Renal cortical epithelial cell (primary cell): ENCODE measurements at regions not wholly inside any gene's neighbourhood (a gene's known extent, or its start where the extent isn't known, plus 50 kb on each side); places are given as distances from the start of the nearest gene placed in this dataset.
"Not testable (repeated sequence)": the region's sequence is repeated elsewhere in the genome, so short reads cannot be mapped to it uniquely, and the experiment has no call there.

Experiments
- DNase-seq: peaks from one replicate; pipeline ENCODE4 v3.0.0-alpha.2; 2011; ENCODE audit warnings: low read depth

DNA sequence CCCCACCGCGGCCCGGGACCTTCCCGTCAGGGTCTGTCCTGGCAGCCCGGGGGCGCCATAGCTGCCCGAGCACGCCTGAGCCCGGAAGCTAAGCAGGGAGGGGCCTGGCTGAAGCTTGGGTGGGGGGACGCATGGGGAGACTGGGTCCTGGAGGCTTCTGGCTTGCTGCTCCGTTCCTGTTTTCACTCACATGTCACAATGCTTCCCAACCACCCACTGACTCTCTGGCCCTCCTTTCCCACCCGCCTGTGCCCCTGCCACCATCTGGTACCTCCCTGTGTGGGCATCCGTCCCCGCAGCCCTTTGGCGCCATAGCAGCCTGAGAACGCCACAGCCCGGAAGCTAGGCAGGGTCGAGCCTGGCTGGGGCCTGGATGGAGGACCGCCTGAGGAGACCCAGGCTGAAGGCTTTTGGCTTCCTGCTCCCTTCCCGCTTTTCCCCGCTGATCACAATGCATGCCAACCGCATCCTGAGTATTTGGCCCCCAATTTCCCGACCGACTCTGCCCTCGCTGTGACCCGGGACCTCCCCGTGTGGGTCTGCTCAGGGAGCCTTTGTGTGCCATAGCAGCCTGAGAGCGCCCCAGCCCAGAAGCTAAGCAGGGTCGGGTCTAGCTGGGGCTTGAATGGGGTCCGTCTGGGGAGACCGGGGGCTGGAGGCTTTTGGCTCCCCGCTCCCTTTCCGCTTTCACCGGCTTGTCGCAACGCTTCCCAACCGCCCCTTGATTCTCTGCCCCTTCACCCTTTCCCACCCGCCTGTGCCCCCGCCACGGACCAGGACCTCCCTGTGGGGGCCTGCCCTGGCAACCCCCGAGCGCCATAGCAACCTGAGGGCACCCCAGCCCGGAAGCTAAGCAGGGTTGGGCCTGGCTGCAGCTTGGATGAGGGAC lies 2290.1 kb downstream of the TP53TG3F start:
- DNase-seq: no peak

DNA sequence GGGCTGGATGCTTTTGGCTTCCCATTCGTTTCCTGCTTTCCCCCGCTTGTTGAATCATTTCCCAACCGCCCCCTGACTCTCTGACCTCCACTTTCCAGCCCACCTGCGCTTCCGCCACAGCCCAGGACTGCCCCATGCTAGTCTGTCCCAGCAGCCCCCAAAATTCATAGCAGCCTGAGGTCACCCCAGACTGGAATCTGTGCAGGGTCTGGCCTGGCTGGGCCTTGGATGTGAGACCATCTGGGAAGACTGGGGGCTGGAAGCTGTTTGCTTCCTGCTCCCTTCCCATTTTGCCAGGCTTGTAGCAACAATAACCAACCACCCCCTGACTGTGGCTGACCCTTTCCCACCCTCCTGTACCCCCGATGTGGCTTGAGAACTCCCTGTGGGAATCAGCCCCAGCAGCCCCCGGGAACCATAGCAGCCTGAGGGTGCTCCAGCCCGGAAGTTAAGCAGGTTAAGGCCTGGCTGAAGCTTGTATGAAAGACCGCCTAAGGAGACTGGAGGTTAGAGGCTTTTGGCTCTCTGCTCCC lies 2290.8 kb downstream of the TP53TG3F start:
- no peak for DNase-seq

DNA sequence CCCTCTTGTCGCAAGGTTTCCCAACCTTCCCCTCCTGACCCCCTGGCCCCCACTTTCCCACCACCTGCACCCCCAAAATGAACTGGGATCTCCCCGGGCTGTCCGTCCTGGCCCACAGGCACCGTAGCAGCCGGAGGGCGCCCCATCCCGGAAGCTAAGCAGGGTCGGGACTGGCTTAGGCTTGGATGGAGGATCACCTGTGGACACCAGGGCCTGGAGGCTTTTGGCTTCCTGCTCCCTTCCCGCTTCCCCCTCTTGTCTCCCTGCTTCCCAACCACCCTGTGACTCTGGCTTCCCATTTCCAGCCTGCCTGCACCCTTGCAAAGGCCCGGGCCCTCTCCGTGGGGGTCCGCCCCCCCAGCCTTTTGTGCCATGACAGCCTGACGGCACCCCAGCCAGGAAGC lies 2291.3 kb downstream of the TP53TG3F start:
- no peak for DNase-seq

DNA sequence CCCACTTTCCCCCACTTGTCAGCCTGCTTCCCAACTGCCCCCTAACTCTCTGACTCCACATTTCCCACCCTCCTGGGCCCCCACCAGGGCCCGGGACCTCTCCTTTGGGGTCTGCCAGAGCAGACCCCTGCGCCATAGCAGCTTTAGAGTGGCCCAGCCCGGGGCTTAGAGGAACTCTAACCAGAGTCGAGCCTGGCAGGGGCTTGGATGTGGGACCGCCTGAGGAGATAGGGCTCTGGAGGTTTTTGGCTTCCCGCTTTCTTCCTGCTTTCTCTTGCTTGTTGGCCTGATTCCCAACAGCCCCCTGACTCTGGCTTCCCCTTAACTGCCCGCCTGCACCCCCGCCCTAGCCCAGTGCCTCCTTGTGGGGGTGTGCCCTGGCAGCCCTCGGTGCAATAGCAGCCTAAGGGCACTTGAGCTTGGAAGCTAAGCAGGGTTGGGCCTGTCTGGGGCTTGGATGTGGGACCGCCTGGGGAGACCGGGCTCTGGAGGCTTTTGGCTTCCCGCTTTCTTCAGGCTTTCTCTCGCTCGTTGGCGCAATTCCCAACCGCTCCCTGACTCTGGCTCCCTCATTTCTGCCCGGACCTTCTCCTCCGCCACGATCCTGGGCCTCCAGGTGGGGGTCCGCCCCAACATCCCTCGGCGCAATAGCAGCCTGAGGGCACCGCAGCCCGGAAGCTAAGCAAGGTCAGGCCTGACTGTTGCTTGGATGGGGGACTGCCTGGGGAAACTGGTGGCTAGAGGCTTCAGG lies 2292.0 kb downstream of the TP53TG3F start:
- DNase-seq: no peak

DNA sequence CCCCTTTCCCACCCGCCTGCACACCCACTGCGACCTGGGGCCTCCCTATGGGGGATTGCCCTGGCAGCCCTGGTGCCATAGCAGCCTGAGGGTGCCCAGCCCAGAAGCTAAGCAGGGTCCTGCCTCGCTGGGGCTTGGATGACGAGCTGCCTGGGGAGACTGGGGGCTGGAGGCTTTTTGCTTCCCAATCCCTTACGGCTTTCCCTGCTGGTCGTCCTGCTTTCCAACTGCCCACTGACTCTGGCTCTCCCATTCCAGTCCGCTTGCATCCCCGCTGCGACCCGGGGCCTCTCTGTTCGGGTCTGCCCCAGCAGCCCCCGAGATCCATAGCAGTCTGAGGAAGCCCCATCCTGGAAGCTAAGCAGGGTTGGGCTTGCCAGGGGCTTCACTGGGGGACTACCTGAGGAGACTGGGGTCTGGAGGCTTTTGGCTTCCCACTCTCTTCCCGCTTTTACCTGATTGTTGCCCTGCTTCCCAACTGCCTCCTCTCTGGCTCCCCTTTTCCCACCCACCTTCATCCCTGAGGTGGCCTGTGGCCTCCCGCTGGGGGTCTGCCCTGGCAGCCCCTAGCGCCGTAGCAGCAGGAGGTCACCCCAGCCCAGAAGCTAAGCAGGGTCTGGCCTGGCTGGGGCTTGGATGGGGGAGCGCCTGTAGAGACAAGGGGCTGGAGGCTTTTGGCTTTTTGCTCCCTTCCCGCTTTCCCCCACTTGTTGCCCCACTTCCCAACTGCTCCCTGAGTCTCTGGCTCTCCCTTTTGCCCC lies 2292.8 kb downstream of the TP53TG3F start:
- no peak for DNase-seq

DNA sequence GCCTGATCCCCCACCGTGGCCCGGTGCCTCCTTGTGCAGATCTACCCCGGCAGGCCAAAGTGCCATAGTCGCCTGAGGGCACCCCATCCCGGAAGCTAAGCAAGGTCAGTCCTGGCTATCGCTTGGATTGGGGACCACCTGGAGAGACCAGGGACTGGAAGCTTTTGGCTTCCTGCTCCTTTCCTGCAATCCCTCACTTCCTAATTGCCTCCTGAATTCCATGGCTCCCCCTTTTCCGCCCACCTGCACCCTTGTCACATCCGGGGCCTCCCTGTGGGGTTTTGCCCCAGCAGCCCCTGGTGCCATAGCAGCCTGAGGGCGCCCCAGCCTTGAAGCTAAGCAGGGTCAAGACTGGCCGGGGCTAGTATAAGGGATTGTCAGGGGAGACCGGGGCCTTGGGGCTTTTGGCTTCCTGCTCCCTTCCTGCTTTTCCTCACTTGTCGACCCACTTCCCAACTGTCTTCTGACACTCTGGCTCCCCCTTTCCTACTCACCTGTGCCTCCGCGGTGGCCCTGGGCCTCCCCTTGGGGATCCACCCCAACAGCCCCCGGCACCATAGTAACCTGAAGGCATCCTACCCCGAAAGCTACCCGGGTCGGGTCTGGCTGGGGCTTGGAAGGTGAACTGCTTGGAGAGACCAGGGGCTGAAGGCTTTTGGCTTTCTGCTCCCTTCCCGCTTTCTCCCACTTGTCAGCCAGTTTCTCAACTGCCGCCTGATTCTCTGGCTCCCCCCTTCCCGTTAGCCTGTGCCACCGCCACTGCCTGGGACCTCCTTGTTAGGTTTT lies 2293.6 kb downstream of the TP53TG3F start:
- no peak for DNase-seq

DNA sequence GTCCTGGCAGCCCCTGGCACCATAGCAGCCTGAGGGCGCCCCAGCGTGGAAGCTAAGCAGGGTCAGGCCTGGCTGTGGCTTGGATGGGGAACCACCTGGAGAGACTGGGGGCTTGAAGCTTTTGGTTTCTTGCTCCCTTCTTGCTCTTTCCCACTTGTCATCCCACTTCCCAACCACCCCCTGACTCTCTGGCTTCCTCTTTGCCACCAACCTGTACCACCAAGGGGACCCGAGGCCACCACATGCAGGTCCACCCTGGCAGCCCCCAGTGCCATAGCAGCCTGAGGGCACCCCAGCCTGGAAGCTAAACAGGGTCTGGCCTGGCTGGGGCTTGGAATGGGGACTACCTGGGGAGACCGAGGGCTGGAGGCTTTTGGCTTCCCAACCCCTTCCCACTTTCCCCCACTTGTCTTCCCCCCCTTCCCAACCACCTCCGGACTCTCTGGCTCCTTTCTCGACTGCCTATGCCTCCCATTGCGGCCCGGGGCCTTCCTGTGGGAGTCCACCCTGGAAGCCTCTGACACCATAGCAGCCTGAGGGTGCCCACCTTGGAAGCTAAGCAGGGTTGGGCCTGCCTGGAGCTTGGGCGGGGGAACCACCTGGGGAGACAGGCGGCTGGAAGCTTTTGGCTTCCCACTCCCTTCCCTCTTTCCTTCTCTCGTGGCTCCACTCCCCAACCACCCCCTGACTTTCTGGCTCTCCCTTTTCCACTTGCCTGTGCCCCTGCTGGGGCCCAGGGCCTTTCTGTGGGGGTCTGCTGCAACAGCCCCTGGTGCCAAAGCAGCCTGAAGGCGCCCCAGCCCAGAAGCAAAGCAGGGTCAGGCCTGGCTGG lies 2294.4 kb downstream of the TP53TG3F start:
- no peak for DNase-seq

DNA sequence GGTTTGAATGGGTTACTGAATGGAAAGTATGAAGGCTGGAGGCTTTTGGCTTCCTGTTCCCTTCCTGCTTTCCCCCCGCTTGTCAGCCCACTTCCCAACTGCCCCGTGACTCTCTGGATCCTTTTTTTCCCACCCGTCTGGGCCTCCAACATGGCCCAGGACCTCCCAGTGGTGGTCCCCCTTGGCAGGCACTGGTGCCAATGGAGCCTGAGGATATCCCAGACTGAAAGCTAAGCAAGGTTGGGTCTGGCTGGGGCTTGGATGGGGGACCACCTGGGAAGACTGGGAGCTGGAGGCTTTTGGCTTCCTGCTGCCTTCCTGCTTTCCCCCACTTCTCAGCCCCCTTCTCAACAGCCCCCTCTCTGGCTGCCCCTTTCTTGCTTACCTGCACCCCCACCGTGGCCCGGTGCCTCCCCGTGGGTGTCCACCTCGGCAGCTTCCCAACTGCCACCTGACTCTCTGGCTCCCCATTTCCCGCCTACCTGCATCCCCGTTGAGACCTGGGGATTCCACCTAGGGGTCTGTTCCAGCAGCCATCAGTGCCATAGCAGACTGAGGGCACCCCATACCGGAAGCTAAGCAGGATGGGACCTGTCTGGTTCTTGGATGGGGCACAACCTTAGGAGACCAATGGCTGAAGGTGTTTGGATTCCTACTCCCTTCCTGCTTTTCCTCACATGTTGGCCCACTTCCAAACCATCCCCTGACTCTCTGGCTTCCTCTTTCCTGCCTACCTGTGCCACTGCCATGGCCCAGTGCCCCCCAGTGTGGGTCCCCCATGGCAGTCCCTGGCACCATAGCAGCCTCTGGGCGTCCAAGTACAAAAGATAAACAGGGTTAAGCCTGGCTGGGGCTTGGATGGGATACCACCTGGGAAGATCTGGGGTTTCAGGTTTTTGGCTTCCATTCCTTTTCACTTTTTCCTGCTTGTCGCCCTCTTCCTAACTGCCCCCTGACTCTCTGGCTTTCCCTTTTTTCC lies 2295.3 kb downstream of the TP53TG3F start:
- DNase-seq: no peak

DNA sequence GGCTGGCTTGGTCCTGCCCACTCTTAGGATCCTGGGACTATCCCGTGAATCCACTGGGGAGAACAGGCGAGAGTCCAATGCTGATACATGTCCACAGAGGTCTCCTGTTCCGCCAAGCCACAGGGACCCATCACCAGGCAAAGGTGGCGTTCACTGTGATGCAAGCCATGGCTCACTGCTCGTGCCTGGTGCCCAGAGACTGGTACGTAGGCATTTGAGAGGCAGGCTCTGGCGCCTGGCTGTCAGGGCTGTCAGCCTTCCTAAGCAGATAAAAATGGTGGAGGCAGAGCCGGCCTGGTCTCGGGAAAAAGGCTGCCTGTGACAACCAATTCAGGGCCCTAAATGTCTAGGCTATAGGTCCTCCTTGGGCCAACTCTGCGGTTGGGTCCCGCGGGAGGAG lies 2329.0 kb downstream of the TP53TG3F start:
- DNase-seq: no peak

DNA sequence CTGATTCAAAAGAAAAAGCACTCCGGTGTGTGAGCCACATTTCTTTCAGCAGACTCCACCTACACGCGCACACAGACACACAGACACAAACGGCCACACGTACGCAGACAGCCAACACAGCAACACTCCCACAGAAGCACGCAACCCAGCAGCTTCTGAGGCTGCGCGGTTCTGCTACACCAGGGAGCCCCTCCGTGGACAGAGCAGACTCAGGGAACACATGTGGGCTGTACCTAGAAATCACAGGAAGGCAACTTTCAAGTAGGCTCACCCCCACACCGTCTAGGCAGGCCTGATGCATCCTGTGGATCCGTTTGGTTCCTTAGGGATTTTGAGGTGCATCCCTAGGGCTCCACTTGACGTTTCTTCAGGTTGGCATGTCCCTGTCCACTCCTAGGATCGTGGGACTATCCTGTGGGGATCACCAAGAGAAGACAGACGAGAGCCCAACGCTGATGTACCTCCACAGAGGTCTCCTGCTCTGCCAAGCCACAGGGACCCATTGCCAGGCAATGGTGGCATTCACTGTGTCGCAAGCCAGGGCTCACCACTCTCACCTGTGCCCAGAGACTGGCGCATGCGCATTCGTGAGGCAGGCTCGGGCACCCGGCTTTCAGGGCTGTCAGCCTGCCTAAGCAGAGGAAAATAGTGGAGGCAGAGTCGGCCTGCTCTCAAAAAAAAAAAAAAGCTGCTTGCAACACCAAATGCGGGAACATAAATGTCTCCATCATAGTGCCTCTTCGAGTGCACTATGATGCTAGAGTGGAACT lies 2333.3 kb downstream of the TP53TG3F start:
- no peak for DNase-seq

DNA sequence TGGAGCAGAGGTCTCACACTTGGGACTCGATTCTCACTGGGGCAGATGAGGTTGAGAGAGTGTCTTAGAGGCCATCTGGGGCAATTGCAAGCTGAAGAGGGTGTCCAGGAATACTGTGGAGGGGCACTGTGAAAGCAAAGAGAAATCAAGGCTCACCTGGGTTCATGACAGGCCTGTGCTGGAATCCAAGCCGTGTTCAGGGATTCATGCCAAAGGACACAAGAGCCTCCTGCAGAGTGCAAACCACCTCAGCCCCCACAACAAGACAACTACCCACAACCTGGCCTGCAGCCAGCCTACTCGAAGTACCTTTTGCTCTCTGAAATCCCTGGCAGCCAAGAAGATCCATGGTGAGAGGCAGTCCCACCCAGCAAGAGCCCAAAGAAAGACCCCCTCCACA lies 2334.2 kb downstream of the TP53TG3F start:
- peak; percentile 28 for DNase-seq

DNA sequence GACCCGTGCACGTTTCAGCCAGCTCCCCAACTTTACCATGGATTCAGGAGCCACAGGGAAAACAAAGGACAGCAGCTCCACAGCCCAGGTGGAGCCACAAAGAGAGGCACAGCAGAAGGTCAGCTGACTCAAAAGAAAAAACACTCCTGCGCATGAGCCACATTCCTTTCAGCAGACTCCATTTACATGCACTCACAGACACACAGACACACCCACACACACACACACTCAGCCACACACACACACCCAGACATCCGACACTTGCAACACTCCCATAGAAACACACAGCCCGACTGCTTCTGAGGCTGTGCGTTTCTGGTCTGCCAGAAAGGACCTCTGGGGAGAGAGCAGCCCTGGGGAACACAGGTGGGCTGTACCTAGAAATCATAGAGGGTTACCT lies 2335.5 kb downstream of the TP53TG3F start:
- no peak for DNase-seq

DNA sequence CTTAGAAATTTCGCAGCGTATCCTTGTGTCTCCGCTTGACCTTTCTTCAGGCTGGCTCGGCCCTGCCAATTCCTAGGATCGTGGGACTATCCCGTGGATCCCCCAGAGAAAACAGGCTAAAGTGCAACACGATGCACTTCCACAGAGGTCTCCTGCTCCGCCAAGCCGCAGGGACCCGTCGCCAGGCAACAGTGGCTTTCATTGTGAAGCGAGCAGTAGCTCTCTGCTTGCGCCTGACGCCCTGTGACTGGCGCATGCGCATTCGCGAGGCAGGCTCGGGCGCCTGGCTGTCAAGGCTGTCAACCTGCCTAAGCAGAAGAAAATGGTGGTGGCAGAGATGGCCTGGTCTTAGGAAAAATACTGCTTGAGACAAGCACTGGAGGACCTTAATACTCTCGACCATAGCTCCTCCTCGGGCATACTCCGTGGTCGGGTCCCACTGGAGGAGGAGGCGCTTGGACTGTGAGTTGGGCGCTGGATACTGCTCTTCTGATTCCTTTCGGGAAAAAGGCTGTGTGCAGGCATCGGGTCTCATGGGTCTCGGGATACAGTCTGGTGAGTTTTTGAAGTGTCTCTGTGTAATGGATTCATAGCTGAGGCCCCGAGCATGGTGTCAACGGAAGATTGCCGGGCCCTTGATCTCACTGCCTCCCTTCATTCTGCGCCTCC lies 2336.1 kb downstream of the TP53TG3F start:
- no peak for DNase-seq

DNA sequence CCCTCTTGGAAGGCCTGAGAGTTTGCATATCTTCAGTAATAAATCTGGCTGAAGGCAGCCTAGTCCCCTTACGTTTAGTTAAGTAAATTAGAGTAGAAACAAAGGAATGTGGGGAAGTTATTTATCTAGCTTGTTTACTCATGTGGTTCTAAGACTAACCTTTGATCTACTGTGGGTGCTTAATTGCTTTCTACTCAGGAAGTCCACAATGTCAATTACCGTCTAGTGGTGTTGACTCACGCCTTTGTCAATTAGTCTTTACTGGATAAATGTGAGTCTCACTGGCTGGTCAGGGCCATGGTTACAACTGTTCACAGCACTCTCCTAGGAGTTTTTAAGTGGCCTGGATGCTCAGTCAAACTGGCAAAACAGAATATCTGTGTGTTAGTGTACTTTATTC lies 2338.4 kb downstream of the TP53TG3F start:
- DNase-seq: peak; percentile 82

DNA sequence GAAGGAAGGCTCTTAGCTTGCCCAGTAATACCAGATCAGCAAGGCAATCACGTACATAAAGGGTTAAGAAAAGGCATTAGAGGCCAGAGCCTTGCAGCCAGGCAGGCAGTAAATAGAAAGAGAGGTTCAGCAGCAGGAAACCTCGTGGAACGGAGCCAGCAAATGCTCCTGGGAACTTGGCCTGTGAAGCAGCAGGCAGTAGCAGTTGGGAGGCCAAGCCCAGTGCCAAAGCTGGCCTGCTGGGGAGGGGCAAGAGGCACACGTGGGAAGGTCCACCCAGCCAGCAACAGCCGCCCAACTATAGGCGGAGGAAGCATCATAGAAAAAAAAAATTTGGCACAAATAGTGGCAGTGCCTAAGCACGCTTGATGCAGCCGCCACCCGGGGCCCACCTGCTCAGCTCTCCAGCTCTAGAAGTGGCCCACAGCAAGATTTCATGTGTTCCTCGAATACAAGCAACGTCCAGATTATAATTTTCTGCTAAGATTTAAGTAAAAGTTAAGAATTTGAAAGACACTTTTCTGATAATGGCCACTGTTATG lies 2339.5 kb downstream of the TP53TG3F start:
- DNase-seq: peak; percentile 16

DNA sequence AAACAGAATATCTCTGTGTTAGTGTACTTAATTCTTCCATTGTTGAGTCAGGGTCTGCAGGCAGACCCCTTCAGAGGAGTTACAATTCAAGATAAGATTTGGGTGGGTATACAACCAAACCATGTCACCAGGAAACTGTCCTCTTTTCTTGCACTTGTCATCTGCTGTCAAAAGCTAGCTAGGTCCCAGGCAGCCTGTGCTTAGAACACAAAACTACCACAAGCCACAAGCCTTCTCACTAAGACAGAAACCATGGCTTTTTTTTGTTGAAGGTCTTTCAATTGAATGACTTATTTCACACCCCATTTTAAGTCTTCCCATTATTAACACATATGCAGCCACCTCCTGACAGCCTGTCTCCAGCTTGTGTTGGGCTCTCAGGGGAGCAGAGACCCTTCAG lies 2345.1 kb downstream of the TP53TG3F start:
- DNase-seq: not testable (repeated sequence)

DNA sequence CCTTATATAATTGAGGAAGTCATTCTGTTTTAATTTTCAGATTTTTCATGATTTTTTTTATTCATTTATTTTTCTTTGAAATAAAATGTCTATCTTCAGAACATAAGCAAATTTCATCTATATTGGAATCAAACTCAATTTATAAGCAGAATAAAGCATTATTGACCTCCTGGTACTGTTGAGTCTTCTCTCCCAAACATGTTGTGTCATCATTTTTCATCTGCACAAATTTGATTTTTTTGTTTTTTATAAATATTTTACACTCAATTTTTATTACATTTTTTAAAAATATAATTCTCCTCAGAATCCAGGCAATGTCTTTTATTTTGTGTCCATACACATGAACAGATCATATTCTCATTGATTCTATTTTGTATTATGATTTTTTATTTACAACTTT lies 2363.9 kb downstream of the TP53TG3F start:
- DNase-seq: no peak

DNA sequence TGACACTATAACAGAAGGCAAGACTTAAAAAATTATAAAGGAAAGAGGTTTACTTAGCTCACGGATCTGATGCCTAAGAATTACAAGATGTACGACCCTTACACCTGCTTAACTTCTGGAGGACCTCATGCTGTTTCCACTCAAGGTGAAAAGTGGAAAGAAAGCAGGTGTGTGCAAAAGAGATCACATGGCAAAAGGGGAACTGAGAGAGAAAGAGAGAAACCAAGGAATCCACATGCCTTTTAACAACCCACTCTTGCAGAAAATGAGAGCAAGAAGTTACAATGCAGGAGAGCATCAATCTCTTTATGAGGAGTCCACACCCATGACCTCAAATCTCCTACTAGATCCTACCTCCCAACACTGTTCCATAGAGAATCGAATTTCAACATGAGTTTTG lies 2382.2 kb downstream of the TP53TG3F start:
- DNase-seq: no peak
